ENCODE measurements at regions not wholly inside any gene's neighbourhood (a gene's known extent, or its start where the extent isn't known, plus 50 kb on each side); places are given as distances from the start of the nearest gene placed in this dataset.

DNA sequence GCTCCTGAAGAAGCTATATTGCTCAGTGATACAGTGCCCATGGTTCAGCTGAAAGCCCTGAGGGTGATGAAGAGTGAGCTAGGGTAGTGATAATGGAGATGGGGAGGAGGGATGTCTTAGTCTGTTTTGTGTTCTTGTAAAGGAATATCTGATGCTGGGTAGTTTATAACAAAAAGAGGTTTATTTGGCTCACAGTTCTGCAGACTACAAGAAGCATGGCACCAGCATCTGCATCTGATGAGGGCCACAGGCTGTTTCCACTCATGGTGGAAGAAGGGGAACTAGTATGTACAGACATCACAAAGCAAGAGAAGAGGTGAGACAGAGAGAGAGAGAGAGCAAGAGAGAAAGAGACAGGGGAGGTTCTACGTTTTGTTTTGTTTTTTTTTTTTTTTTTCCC is 417.3 kb upstream of the TRIB2 start:
- Mint-ChIP-seq H3K9me3 (peaks cover 3% of the 10 kb centered on the region), H3K36me3 (ENCODE audit: low read depth) (no peaks in the 10 kb centered on the region), H3K4me1 (peaks cover 43% of the 10 kb centered on the region), H3K27me3 (peaks cover 4% of the 10 kb centered on the region), H3K4me3 (no peak overlapping the region), H3K27ac (no peak overlapping the region)
- ATAC-seq (replicated peaks): no peak

DNA sequence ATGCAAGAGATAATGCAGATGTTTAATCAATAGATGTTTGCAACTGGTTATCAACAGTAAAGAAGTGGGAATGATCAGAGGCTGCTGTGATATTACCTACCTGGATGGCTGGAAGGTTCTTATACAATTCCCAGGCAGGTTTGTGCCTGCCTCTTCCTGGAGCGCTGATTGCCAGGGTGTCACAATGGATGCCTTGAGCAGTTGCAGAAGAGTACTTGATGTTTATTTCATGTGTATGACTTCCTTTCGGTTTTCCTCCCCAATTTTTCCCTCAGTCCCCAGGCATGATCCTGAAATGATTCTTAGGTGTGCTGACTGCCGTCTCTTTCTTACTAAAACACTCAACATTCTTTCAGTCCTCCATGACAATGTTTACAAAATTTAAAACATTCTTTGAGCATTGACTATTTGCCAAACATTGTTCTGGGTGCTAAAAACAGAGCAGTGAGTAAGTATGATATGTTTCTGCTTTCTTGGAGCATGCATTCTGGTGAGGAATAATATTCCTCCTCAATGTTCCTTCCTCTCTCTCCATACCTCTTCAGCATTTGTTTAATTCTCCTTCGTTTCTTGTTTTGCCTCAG is 416.6 kb upstream of the TRIB2 start:
- Mint-ChIP-seq H3K36me3 (ENCODE audit: low read depth) (no peaks in the 10 kb centered on the region), H3K27me3 (peaks cover 4% of the 10 kb centered on the region), H3K9me3 (peaks cover 3% of the 10 kb centered on the region), H3K4me3 (no peak overlapping the region), H3K4me1 (peaks cover 41% of the 10 kb centered on the region), H3K27ac (no peak overlapping the region)
- no peak for ATAC-seq (replicated peaks)

DNA sequence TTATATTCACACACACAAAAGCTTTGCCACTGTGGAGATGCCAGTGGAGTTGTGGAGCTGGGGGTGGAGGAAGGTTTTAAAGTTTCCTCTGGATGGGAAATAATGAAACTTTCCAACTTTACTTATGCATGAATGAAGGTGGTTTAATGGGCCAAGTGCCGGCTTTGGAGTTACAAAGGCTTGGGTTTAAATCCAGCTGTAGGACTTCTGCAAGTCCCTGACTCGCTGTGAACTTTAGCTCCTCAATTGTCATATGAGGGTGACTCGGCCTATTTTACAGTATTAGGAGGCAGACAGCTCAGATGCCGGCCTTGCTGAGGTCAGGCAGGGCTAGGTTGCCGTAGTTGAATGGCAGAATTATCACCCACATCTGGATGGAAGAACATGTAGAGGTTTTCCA is 415.8 kb upstream of the TRIB2 start:
- no peak for ATAC-seq (replicated peaks)
- Mint-ChIP-seq H3K27ac (no peak overlapping the region), H3K9me3 (peaks cover 3% of the 10 kb centered on the region), H3K4me1 (peaks cover 35% of the 10 kb centered on the region), H3K27me3 (peaks cover 4% of the 10 kb centered on the region), H3K36me3 (ENCODE audit: low read depth) (no peaks in the 10 kb centered on the region), H3K4me3 (no peak overlapping the region)

DNA sequence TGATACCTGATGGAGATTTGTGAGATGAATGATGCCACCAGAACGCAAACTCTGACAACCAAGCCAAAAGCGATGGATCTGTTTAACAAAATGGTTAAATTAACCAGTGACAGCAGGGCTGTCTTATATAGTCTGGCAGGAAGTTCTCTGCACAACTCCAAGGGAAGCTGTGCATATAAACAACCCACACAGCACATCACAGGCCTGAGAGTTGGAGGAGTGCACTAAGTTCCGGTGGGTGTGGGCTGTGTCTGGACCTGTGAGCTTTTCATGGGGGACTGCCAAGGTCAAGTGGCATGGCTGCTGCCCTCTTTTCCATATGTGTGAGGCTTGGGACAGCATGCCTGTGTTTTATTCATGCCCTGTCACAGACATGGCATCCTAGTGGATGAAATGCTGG is 414.6 kb upstream of the TRIB2 start:
- Mint-ChIP-seq H3K27ac (no peak overlapping the region), H3K9me3 (no peaks in the 10 kb centered on the region), H3K4me1 (peaks cover 29% of the 10 kb centered on the region), H3K4me3 (peak overlapping the region; percentile 38), H3K36me3 (ENCODE audit: low read depth) (no peaks in the 10 kb centered on the region), H3K27me3 (peaks cover under 1% of the 10 kb centered on the region)
- ATAC-seq (replicated peaks): peak; percentile 53

DNA sequence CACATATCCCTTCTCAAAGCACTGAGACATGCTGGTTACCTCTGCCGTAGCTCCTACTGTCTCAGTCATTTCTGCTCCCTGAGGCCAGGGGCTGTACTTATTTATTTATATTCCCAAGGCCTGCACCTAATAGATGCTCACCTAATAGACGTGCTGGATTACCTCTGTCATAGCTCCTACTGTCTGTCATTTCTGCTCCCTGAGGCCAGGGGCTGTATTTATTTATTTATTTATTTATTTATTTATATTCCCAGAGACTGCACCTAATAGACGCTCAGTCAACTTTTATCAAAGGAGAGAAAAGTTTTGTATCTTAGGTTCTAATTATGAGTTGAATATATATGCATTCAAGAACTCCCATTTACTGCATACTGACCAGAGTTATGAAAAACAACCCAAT is 414.0 kb upstream of the TRIB2 start:
- H3K27me3 Mint-ChIP-seq: no peaks in the 10 kb centered on the region
- peaks cover 28% of the 10 kb centered on the region for H3K4me1 Mint-ChIP-seq
- H3K27ac Mint-ChIP-seq: no peak overlapping the region
- ATAC-seq (replicated peaks): no peak
- no peaks in the 10 kb centered on the region for H3K36me3 Mint-ChIP-seq (ENCODE audit: low read depth)
- H3K4me3 Mint-ChIP-seq: peak overlapping the region; percentile 35
- no peaks in the 10 kb centered on the region for H3K9me3 Mint-ChIP-seq

DNA sequence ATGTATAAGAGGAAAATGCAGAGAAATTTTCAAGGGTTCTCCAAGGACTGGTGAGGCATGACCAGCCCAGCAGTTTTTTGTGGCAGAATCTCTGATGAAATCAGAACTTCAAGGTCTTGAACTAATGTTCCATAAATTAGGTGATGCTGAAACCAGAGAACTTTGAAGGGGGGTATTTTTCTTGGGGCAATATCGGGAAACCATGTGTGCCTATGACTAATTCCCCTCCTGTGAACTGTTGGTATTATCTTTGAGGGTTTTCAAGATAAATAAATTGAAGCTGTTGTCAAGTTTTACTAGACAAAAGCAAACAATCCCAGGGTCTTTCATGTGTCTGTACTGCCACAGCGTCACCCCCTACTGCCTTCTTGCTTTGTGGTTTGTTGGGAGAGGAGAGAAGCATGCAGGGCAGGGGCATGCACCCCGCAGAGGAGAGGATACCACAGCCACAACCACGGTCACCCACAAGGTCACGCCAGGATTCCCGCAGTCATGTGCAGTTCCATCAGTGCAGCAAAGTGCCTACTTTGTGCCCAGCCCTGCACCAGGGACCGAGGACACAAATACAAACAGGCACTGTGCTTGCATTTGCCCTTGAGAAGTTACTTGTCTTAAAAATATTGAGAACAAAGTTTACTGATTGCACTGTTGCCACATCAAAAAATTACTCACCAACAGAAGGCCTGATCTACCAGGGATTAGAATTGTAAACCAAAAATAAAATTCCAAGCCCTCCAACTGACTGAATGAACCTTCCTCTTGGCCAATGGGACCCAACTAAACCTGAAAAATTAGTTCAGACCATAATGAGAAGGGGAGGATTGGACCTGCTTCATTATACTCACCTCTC is 413.3 kb upstream of the TRIB2 start:
- H3K4me1 Mint-ChIP-seq: peaks cover 28% of the 10 kb centered on the region
- peak; percentile 64 for ATAC-seq (replicated peaks)
- H3K27me3 Mint-ChIP-seq: no peaks in the 10 kb centered on the region
- no peak overlapping the region for H3K27ac Mint-ChIP-seq
- H3K36me3 Mint-ChIP-seq (ENCODE audit: low read depth): no peaks in the 10 kb centered on the region
- H3K9me3 Mint-ChIP-seq: no peaks in the 10 kb centered on the region
- H3K4me3 Mint-ChIP-seq: peak overlapping the region; percentile 35

DNA sequence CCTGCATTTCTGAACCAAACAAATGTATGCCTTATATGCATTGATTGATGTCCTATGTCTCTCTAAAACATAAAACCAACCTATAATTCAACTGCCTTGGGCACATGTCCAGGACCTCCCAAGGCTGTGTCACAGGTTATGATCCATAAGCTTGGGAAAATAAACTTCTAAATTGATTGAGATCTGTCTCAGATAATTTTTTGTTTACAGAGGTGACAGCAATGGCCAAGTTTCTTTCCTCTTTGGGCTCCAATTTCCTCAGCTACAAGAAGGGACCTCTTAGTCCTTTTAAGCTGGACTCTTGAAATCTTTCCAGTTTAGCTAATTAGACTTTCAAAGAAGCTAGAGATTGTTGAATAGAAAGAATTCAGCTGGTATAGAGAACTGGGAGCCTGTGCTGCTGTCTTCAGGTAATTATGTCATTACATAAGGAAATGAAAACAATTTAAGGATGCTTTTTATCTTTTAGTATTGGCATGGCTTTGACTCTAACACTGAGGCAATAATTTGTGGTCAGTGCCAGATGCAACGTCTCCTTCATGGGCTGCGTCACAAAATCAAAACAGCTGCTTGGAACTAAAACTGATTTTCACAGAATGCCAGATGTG is 412.1 kb upstream of the TRIB2 start:
- no peak for ATAC-seq (replicated peaks)
- H3K4me3 Mint-ChIP-seq: no peak overlapping the region
- peaks cover 32% of the 10 kb centered on the region for H3K4me1 Mint-ChIP-seq
- H3K36me3 Mint-ChIP-seq (ENCODE audit: low read depth): no peaks in the 10 kb centered on the region
- no peaks in the 10 kb centered on the region for H3K27me3 Mint-ChIP-seq
- H3K9me3 Mint-ChIP-seq: no peaks in the 10 kb centered on the region
- H3K27ac Mint-ChIP-seq: no peak overlapping the region

DNA sequence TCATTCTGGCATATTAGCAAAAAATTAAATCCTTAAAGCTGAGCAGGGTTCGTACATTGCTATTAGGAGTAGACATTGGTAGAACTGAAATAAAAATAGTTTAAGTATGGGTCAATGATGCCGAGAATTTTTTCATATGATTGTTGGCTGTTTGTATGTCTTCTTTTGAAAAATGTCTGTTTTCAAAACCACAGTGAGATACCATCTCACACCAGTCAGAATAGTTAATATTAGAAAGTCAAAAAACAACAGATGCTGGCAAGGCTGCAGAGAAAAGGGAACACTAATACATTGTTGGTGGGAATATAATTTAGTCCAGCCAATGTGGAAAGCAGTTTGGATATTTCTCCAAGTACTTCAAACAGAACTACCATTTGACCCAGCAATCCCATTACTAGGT is 410.8 kb upstream of the TRIB2 start:
- H3K36me3 Mint-ChIP-seq (ENCODE audit: low read depth): no peaks in the 10 kb centered on the region
- H3K9me3 Mint-ChIP-seq: no peaks in the 10 kb centered on the region
- no peak for ATAC-seq (replicated peaks)
- no peak overlapping the region for H3K27ac Mint-ChIP-seq
- no peaks in the 10 kb centered on the region for H3K27me3 Mint-ChIP-seq
- H3K4me1 Mint-ChIP-seq: peaks cover 39% of the 10 kb centered on the region
- H3K4me3 Mint-ChIP-seq: no peak overlapping the region

DNA sequence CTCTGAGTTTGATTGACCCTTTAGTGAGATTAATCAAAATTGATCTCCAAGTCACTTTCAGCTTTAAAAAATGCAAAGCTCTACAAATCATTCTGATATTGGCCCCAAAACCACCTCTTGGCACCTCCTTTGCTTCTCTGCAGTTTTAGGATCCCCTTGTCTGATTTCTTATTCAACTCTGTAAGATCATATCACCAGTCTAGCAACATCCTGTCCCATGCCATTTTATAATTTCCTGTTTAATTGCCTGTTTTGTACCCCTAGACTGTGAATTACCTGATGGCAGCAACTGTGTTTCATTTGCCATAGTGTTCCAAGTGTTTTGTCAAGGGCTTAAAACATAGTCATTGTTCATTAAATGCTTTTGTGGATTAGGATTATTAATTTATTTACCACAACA is 406.3 kb upstream of the TRIB2 start:
- H3K27ac Mint-ChIP-seq: no peak overlapping the region
- H3K4me1 Mint-ChIP-seq: peaks cover 18% of the 10 kb centered on the region
- no peaks in the 10 kb centered on the region for H3K27me3 Mint-ChIP-seq
- H3K4me3 Mint-ChIP-seq: no peak overlapping the region
- no peaks in the 10 kb centered on the region for H3K9me3 Mint-ChIP-seq
- no peak for ATAC-seq (replicated peaks)
- no peaks in the 10 kb centered on the region for H3K36me3 Mint-ChIP-seq (ENCODE audit: low read depth)

DNA sequence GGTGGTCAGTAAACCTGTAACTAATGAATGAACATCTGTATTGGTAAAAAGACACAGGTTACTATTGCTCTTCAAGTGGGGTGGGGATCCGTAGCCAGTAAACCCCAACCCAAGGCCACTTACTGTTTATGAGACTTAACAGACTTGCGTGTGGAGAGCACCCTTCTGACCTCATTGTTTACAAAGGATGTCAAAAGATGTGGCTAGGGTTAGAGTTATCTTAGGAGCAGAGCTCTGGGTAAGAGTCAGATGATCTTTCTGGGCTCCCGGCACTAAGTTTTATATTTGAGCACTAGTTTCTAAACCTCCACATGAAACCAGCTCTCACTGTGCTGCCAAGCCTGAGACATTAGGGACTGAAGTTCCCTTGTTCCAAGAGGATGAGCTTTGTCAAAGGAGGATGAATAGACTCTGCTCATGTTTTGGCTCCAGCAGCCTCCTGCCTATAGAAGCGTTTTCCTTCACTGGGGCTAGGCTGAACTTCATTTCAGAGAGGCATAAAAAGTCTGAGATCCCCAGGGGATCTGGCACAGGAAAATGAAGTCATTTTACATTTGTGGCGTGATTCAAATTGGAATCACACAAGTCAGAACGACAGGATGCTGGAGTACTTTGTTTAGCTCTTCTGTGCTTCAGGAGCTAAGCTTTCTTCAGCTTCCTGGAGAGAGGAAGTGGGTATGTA is 403.1 kb upstream of the TRIB2 start:
- H3K4me1 Mint-ChIP-seq: peaks cover 18% of the 10 kb centered on the region
- no peak for ATAC-seq (replicated peaks)
- no peaks in the 10 kb centered on the region for H3K27me3 Mint-ChIP-seq
- no peak overlapping the region for H3K27ac Mint-ChIP-seq
- no peaks in the 10 kb centered on the region for H3K9me3 Mint-ChIP-seq
- H3K4me3 Mint-ChIP-seq: no peak overlapping the region
- H3K36me3 Mint-ChIP-seq (ENCODE audit: low read depth): no peaks in the 10 kb centered on the region

DNA sequence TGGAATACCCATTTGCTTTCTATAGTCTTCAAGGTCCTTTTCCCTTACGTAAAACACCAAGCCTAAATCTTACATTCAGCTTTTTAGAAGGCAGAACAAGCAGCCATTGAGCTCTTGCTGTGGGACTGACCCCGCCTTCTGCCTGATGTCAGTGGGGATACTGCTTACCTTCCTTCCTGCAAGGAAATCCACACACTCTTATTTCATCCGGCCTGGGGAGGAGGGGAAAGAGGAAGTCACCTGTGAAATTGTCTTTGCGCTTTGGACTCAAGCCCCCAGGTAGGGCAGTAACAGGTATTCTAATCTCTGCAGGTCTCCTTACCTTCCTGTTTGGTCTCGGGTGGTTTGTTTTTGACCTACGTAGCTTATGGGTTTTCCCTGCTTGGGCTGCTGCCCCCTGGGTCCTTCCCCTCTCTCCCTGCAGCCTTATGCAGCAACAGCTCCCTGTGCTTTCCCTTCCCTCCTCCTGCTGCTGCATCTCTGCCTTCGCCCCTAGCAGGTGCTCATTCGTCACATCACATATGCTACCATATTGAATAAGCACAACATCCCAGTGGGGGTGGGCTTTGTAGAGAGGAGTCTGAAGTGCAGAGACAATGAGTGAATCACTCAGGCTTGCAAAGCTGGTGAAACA is 402.5 kb upstream of the TRIB2 start:
- Mint-ChIP-seq H3K36me3 (ENCODE audit: low read depth) (no peaks in the 10 kb centered on the region), H3K4me1 (peaks cover 14% of the 10 kb centered on the region), H3K27me3 (no peaks in the 10 kb centered on the region), H3K9me3 (no peaks in the 10 kb centered on the region), H3K4me3 (no peak overlapping the region), H3K27ac (no peak overlapping the region)
- ATAC-seq (replicated peaks): no peak

DNA sequence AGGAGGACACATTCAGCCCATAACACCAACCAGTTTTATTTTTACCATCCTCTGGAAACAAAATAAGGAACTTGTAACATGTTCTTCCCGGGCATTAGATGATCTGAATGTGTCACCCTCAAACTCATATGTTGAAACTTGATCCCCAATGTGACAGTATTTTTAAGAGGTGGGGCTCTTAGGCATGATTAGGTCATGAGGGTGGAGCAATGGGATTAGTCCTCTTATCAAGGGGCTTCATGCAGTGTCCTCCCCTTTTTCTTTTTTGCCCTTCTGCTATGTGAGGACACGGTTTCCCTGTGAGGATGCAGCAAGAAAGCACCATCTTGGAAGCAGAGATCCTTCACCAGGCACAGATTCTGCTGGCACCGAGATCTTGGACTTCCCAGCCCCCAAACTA is 401.5 kb upstream of the TRIB2 start:
- no peaks in the 10 kb centered on the region for H3K27me3 Mint-ChIP-seq
- no peak for ATAC-seq (replicated peaks)
- no peaks in the 10 kb centered on the region for H3K9me3 Mint-ChIP-seq
- no peak overlapping the region for H3K27ac Mint-ChIP-seq
- H3K36me3 Mint-ChIP-seq (ENCODE audit: low read depth): no peaks in the 10 kb centered on the region
- no peak overlapping the region for H3K4me3 Mint-ChIP-seq
- peaks cover 11% of the 10 kb centered on the region for H3K4me1 Mint-ChIP-seq

DNA sequence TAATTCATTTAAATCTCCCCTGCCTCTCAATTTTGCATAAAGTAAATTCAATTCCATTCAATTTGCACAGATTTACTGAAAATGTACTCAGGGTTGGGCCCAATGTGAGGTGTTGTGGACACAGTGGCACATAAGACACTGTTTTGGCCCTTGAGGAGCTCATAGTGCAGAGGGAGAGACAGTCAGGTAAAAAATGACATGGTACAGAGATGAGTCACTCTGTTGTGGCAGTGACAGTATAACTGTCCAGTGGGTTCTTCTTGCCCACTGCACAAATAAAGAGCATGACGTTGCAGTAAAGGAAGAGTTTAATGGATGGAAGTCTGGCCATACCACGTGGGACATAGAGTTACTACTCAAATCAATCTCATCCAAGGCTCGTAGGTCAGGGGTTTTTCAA is 400.3 kb upstream of the TRIB2 start:
- no peaks in the 10 kb centered on the region for H3K27me3 Mint-ChIP-seq
- H3K4me1 Mint-ChIP-seq: peaks cover 6% of the 10 kb centered on the region
- H3K36me3 Mint-ChIP-seq (ENCODE audit: low read depth): no peaks in the 10 kb centered on the region
- H3K27ac Mint-ChIP-seq: no peak overlapping the region
- no peak for ATAC-seq (replicated peaks)
- H3K9me3 Mint-ChIP-seq: no peaks in the 10 kb centered on the region
- H3K4me3 Mint-ChIP-seq: no peak overlapping the region

DNA sequence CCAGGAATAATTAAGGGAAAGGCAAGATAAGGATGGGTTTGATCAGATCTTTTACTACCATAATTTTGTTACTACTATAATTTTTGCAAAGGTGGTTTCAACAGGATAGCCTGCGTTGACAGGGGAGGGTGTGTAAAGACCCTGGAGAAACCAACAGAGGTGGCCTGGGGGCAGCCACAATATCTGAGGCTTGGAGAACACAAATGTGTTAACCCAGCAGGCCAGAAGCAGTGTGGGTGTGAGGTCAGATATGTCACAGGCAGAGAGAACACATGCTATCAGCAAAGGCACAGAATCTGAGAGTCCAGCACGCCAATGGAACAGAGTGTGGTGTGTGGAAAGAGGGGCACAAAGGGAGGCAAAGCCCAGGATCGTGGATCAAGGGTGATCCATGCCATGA is 399.4 kb upstream of the TRIB2 start:
- H3K4me1 Mint-ChIP-seq: peaks cover 6% of the 10 kb centered on the region
- no peak overlapping the region for H3K4me3 Mint-ChIP-seq
- no peaks in the 10 kb centered on the region for H3K27me3 Mint-ChIP-seq
- no peak for ATAC-seq (replicated peaks)
- no peaks in the 10 kb centered on the region for H3K36me3 Mint-ChIP-seq (ENCODE audit: low read depth)
- no peak overlapping the region for H3K27ac Mint-ChIP-seq
- H3K9me3 Mint-ChIP-seq: no peaks in the 10 kb centered on the region
